ENCODE measurements at regions not wholly inside any gene's neighbourhood (a gene's known extent, or its start where the extent isn't known, plus 50 kb on each side); places are given as distances from the start of the nearest gene placed in this dataset.

GRCh38 chrX:121782544-121782943 is 735.1 kb downstream of the GLUD2 start:
- TF ChIP-seq CTCF (IDR thresholded peaks at IDR 0.05) (no peak), POLR2A (IDR thresholded peaks at IDR 0.05) (no peak), POLR2AphosphoS5 (IDR thresholded peaks at IDR 0.05) (no peak), EP300 (IDR thresholded peaks at IDR 0.05) (no peak)
